Vagina (tissue), 2 donors: ENCODE measurements at regions not wholly inside any gene's neighbourhood (a gene's known extent, or its start where the extent isn't known, plus 50 kb on each side); places are given as distances from the start of the nearest gene placed in this dataset.

ENCODE experiments used
- DNase-seq, 2 donors: peaks; one replicate each; pipeline ENCODE4 v3.0.0-alpha.2; 2017; ENCODE audit errors: extremely low spot score in 2 of 2
- H3K27ac ChIP-seq: fragments of 200-600 bp; sonication (generic); one replicate; pipeline ENCODE4 v1.5.1; 2019
- H3K27me3 ChIP-seq: fragments of 200-600 bp; sonication (generic); one replicate; pipeline ENCODE4 v1.5.1; 2019
- H3K36me3 ChIP-seq, 2 donors: fragments of 200-600 bp; sonication (generic); one replicate each; pipeline ENCODE4 v1.5.1; 2017 to 2019
- H3K4me1 ChIP-seq: fragments of 200-600 bp; sonication (generic); one replicate; pipeline ENCODE4 v1.5.1; 2019
- H3K4me3 ChIP-seq, 2 donors: fragments of 200-600 bp; sonication (generic); 1 replicate in 1 of 2; 2 replicates in 1 of 2; pipeline ENCODE4 v1.5.1; 2016 to 2019
- H3K9me3 ChIP-seq: fragments of 200-600 bp; sonication (generic); one replicate; pipeline ENCODE4 v1.5.1; 2019
- CTCF ChIP-seq, 3 experiments: fragments of 450-650 bp in 2 of 3; fragments of 200-600 bp in 1 of 3; sonication (generic) in 1 of 3; IDR thresholded peaks; one replicate each; pipeline ENCODE4 v1.5.1; 2017 to 2019; ENCODE audit warnings: antibody characterized with exemption in 3 of 3, mild to moderate bottlenecking in 2 of 3, moderate library complexity in 2 of 3
- POLR2A ChIP-seq, 2 donors: fragments of 450-650 bp; IDR thresholded peaks; one replicate each; pipeline ENCODE4 v1.6.1; 2017; ENCODE audit warnings: antibody characterized with exemption in 2 of 2, mild to moderate bottlenecking in 2 of 2, moderate library complexity in 2 of 2
- POLR2AphosphoS5 ChIP-seq, 2 donors: sonication (generic); formaldehyde crosslinking; IDR thresholded peaks; one replicate each; pipeline ENCODE4 v1.9.0; 2017; ENCODE audit warnings: antibody characterized with exemption in 2 of 2, mild to moderate bottlenecking in 2 of 2, low read depth in 1 of 2; ENCODE audit not compliant: insufficient read depth in 1 of 2
- intact Hi-C: fragments of 100-400 bp; cut with DNase I; formaldehyde crosslinking; loops from one replicate; pipeline ENCODE4 v1.15.1; 2023

DNA sequence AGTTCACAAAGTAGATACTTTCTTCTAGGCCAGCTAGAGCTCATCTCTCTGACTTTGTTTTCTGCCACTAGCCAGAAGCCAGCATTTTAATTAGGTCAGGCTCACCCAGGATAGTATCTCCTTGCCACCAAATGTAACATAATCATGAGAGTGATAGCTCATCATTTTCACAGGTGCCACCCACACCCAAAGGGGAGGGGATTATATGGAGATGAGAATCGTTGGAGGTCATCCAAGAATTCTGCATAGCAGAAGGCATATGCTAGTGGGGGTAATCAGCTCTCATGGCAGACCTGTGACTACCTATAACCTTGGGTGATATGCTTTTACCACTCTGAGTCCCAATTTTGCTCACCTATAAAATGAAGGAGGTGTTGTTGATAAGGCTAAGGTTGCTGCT, 523.0 kb downstream of the METTL15 start:
- H3K4me1 ChIP-seq: no peaks in the 10 kb centered on the region
- no peaks in the 10 kb centered on the region for H3K27me3 ChIP-seq
- H3K27ac ChIP-seq: no peak overlapping the region
- no peaks in the 10 kb centered on the region for H3K9me3 ChIP-seq
- no peak for TF ChIP-seq CTCF (IDR thresholded peaks at IDR 0.05)
- no peak for TF ChIP-seq POLR2AphosphoS5 (IDR thresholded peaks at IDR 0.05; ENCODE audit: insufficient read depth in 1 of 2, low read depth in 1 of 2)
- no peak for TF ChIP-seq POLR2A (IDR thresholded peaks at IDR 0.05)
- no peak for DNase-seq
- intact Hi-C loops: no loop called here
- no peak overlapping the region for H3K4me3 ChIP-seq
- no peaks in the 10 kb centered on the region for H3K36me3 ChIP-seq

DNA sequence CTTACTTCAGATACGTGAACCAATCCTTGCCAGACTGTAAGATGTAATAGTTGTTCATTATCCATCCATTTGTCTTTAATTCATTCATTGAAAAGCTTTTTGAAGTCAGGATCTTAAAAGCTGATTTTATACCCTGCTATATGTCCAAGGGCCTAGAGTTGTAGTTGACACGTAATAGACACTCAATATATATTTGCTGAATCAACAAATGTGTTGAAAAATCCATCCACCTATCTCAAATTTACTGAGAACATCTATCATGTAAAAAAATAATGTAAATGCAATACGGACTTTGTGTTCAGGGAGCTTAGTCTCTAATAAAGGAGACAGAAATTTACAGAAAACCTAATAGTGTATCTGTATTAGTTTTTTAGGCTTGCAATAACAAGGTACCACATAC, 521.0 kb downstream of the METTL15 start:
- Histone ChIP-seq H3K4me1 (no peaks in the 10 kb centered on the region), H3K9me3 (no peaks in the 10 kb centered on the region), H3K27me3 (no peaks in the 10 kb centered on the region), H3K27ac (no peak overlapping the region), H3K36me3 (no peaks in the 10 kb centered on the region), H3K4me3 (no peak overlapping the region)
- DNase-seq: no peak
- intact Hi-C loops: no loop called here
- no peak for TF ChIP-seq POLR2AphosphoS5 (IDR thresholded peaks at IDR 0.05; ENCODE audit: insufficient read depth in 1 of 2, low read depth in 1 of 2)
- TF ChIP-seq POLR2A (IDR thresholded peaks at IDR 0.05): no peak
- no peak for TF ChIP-seq CTCF (IDR thresholded peaks at IDR 0.05)

GRCh38 chr11:28628412-28628811, 520.2 kb downstream of the METTL15 start:
- no peak for TF ChIP-seq CTCF (IDR thresholded peaks at IDR 0.05)
- TF ChIP-seq POLR2AphosphoS5 (IDR thresholded peaks at IDR 0.05; ENCODE audit: insufficient read depth in 1 of 2, low read depth in 1 of 2): no peak
- no peak for TF ChIP-seq POLR2A (IDR thresholded peaks at IDR 0.05)
- no peaks in the 10 kb centered on the region for H3K4me1 ChIP-seq
- no peaks in the 10 kb centered on the region for H3K27me3 ChIP-seq
- no peak for DNase-seq
- no peaks in the 10 kb centered on the region for H3K9me3 ChIP-seq
- no peaks in the 10 kb centered on the region for H3K36me3 ChIP-seq
- no peak overlapping the region for H3K27ac ChIP-seq
- no peak overlapping the region for H3K4me3 ChIP-seq
- intact Hi-C loops: no loop called here

GRCh38 chr11:28627690-28628255, 519.6 kb downstream of the METTL15 start:
- H3K9me3 ChIP-seq: no peaks in the 10 kb centered on the region
- no peak overlapping the region for H3K4me3 ChIP-seq
- intact Hi-C loops: no loop called here
- no peak for DNase-seq
- no peaks in the 10 kb centered on the region for H3K36me3 ChIP-seq
- TF ChIP-seq CTCF (IDR thresholded peaks at IDR 0.05) (no peak), POLR2A (IDR thresholded peaks at IDR 0.05) (no peak), POLR2AphosphoS5 (IDR thresholded peaks at IDR 0.05; ENCODE audit: insufficient read depth in 1 of 2, low read depth in 1 of 2) (no peak)
- no peaks in the 10 kb centered on the region for H3K4me1 ChIP-seq
- H3K27ac ChIP-seq: no peak overlapping the region
- no peaks in the 10 kb centered on the region for H3K27me3 ChIP-seq

GRCh38 chr11:28625532-28625931, 517.3 kb downstream of the METTL15 start:
- TF ChIP-seq CTCF (IDR thresholded peaks at IDR 0.05): no peak
- TF ChIP-seq POLR2A (IDR thresholded peaks at IDR 0.05): no peak
- no peak for TF ChIP-seq POLR2AphosphoS5 (IDR thresholded peaks at IDR 0.05; ENCODE audit: insufficient read depth in 1 of 2, low read depth in 1 of 2)
- no peak for DNase-seq
- Histone ChIP-seq H3K36me3 (no peaks in the 10 kb centered on the region), H3K27me3 (no peaks in the 10 kb centered on the region), H3K4me1 (no peaks in the 10 kb centered on the region), H3K4me3 (no peak overlapping the region), H3K9me3 (no peaks in the 10 kb centered on the region), H3K27ac (no peak overlapping the region)
- intact Hi-C loops: no loop called here
